ENCODE measurements at regions not wholly inside any gene's neighbourhood (a gene's known extent, or its start where the extent isn't known, plus 50 kb on each side); places are given as distances from the start of the nearest gene placed in this dataset.

DNA sequence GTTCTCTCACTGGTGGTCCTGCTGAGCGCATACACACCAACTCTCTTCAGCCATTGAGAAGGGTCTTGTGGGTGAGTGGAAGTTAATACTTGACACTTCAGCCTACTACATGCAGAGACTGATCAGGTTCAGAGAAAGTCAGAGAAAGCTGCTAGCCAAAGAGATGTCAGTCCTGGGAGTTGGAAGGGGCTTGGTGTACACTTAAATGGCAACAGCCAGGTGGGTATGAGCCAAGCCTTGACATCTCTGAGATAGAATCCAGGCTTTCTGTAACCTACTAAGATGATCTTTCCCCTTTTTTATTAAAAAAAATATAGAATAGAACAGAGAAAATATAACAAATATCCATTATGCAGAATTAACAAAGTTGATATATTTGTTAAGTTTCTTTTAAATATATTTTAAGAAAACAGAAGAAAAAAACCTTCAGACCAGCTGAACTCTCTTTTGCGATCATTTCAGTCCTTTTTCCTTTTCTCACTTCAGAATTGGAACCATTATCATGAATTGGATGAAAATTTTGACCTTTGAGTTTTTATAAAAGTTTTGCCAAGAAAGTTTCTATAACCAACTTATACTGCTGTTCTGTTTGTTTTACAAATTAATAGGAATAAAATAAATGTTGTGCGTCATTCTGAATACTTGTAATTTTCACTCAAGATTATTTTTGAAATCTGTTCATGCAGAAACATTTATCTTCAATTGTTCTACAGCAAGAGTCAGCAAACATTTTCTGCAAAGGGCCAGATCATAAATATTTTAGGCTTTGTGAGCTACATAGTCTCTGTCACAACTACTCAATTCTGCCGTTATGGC is 153.0 kb downstream of the RFC3 start:
- TF ChIP-seq, protein P1, sequence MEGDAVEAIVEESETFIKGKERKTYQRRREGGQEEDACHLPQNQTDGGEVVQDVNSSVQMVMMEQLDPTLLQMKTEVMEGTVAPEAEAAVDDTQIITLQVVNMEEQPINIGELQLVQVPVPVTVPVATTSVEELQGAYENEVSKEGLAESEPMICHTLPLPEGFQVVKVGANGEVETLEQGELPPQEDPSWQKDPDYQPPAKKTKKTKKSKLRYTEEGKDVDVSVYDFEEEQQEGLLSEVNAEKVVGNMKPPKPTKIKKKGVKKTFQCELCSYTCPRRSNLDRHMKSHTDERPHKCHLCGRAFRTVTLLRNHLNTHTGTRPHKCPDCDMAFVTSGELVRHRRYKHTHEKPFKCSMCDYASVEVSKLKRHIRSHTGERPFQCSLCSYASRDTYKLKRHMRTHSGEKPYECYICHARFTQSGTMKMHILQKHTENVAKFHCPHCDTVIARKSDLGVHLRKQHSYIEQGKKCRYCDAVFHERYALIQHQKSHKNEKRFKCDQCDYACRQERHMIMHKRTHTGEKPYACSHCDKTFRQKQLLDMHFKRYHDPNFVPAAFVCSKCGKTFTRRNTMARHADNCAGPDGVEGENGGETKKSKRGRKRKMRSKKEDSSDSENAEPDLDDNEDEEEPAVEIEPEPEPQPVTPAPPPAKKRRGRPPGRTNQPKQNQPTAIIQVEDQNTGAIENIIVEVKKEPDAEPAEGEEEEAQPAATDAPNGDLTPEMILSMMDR (IDR thresholded peaks at IDR 0.05; ENCODE audit: control extremely low read depth, extremely low read depth, low read depth, missing control alignments): no peak
- ChIA-PET CTCF (no interaction called here), POLR2A (no interaction called here)
- DNase-seq (ENCODE audit: extremely low spot score): no peak

DNA sequence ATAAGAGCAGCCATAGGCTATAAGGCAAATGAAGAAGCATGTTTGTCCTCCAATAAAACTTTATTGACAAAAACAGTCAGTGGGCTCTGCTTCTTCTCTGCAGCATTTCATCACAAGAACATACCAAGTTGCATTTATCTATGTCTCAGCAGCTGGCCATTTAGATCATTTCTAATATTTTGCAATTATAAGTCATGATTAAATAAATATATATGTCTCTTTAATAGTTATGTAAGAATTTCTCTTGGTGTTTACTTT is 153.5 kb downstream of the RFC3 start:
- ChIA-PET CTCF (no interaction called here), POLR2A (no interaction called here)
- no peak for DNase-seq (ENCODE audit: extremely low spot score)
- TF ChIP-seq, protein P1 (IDR thresholded peaks at IDR 0.05; ENCODE audit: control extremely low read depth, extremely low read depth, low read depth, missing control alignments): no peak

DNA sequence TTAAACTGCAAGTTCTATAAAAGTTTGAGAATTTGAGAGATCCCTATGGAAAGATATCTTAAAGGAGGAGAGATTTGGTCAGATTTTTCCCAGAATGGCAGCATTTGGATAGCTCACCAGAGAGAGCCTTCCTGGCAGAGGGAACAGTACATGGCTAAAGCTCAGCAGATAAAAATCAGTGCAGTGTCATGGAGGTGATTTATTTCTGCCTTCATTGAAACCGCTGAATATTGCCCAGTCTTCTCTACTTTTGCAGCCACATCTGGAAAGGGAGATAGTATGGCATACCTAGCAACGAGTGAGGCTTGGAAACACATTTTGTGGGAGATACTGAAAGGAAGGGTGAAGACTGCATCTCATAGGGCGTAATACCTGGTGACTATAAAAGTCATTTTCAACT is 155.2 kb downstream of the RFC3 start:
- TF ChIP-seq, protein P1 (IDR thresholded peaks at IDR 0.05; ENCODE audit: control extremely low read depth, extremely low read depth, low read depth, missing control alignments): no peak
- DNase-seq (ENCODE audit: extremely low spot score): no peak
- ChIA-PET CTCF (interaction anchor here (1.0 kb wide), 1 partner anchor 18 kb away, joined by 3 read pairs; no protein-coding TSS in a partner anchor), POLR2A (no interaction called here)

DNA sequence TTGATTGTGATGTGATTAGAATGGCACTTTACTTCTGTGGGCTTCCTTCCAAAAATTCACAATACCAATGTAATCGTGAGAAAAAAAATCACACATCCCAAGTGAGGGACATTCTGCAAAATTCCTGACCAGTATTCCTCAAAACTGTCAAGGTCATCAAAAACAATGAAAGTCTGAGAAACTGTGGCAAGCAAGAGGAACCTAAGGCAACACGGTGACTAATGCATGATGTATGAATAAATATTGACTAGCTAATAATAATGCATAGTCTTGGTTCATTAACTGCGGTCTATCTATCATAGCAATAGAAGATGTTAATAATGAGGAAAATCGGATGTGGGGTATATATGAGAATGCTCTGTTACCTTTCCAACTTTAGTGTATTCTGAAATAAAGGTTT is 159.0 kb downstream of the RFC3 start:
- no peak for DNase-seq (ENCODE audit: extremely low spot score)
- ChIA-PET POLR2A (no interaction called here), CTCF (no interaction called here)
- TF ChIP-seq, protein P1 (IDR thresholded peaks at IDR 0.05; ENCODE audit: control extremely low read depth, extremely low read depth, low read depth, missing control alignments): no peak

DNA sequence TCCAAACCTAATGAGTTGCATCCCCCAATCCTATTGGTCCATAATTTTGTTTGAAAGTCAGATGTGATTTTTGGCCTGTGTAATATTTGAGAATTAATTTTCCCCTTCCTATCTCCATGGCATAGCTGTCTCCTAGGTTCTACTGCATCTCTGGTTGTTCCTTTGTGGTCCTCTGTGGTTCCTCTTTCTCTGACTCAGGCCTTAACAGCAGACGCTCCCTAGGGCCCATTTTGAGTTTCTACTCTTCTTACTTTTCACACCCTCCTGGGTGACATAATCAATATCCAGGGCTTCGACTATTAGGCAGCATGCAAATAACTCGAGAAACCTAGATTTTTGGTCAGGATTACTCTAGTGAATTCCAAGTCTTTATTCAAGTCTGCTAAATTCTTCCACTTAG is 160.7 kb downstream of the RFC3 start:
- ChIA-PET CTCF (no interaction called here), POLR2A (no interaction called here)
- no peak for DNase-seq (ENCODE audit: extremely low spot score)
- TF ChIP-seq, protein P1 (IDR thresholded peaks at IDR 0.05; ENCODE audit: control extremely low read depth, extremely low read depth, low read depth, missing control alignments): no peak

DNA sequence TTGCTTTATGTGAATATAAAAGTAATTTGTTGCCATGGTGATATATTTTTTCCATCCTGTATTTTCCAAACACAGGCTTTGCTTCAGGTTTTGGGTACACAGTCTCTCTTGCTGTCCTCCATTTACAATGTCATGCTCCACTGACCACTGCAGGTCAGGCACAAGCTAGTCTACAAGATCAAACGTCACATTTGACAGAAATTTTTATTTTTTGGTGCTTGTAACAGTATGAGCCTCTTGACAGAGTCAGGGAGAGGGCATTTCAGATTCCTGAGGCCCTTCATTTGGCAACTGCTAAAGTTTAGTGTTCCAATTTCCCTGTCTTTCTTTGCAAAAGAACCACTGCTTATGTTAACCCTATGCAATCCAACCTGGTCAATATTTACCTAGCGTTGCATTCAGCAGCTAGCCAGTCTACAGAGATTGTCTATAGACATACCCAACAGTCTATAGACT is 175.0 kb downstream of the RFC3 start:
- ChIA-PET POLR2A (no interaction called here), CTCF (interaction anchor here (1.1 to 1.4 kb wide), 3 partner anchors 11 to 16 kb away, joined by 3 to 4 read pairs (median 4); no protein-coding TSS in a partner anchor)
- DNase-seq (ENCODE audit: extremely low spot score): no peak
- TF ChIP-seq, protein P1 (IDR thresholded peaks at IDR 0.05; ENCODE audit: control extremely low read depth, extremely low read depth, low read depth, missing control alignments): no peak

All from GM10248 (cell line).